ENCODE measurements at regions not wholly inside any gene's neighbourhood (a gene's known extent, or its start where the extent isn't known, plus 50 kb on each side); places are given as distances from the start of the nearest gene placed in this dataset.

DNA sequence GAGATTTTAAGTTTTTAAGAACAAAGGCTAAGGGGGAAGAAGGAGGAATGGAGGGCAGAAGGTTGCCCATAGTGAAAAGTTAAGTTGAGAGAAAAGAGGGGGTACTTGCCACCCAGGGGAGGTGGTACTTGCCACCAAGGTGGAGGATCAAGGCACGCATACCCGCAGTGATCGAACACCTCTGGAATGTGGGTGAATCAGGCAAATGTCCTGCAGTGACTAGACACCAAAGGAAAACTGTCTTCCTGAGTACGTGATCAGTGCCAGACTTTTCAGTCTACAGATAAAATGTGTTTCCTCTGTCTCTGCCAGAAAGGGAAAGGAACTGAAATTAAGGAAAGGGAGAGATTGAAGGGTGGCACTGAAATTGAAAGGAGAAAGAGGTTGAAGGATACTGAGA lies 2285.3 kb downstream of the TP53TG3F start:
- CTCF ChIA-PET, result no interaction called here
- no peak for TF ChIP-seq CTCF (IDR thresholded peaks at IDR 0.05; ENCODE audit: control extremely low read depth, extremely low read depth, low read depth, missing control alignments)
- POLR2A ChIA-PET, result no interaction called here
- DNase-seq (ENCODE audit: extremely low spot score), result no peak

DNA sequence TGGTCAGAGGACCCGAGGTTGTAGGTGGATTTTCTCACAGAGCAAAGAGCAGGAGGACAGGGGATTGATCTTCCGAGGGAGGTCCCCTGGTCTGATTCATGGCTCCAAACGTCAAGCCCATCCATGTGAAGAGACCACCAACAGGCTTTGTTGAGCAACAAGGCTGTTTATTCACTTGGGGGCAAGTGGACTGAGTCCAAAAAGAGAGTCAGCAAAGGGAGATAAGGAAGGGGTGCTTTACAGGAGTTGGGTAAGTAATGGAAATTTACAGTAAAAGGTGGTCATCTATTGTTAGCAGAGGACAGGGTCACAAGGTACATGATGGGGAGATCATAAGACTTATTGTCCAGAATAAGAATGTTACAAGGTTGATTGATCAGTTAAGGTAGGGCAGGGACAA lies 2285.8 kb downstream of the TP53TG3F start:
- ChIA-PET POLR2A (no interaction called here), CTCF (no interaction called here)
- no peak for DNase-seq (ENCODE audit: extremely low spot score)

DNA sequence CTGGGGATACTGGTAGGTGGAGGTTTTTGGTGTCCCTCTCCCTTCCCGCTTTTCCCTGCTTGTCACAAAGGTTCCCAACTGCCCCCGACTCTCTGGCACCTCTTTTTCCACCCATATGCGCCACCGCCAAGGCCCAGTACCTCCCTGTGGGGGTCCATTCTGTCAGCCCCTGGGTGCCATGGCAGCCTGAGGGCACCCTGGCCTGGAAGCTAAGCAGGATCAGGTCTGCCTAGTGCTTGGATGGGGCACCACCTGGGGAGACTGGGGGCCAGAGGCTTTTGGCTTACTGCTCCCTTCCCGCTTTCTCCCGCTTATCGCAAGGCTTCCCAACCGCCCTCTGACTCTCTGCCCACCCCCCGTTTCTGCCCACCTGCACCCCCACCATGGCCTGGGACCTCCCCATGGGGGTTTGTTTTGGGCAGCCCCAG lies 2286.4 kb downstream of the TP53TG3F start:
- no peak for TF ChIP-seq CTCF (IDR thresholded peaks at IDR 0.05; ENCODE audit: control extremely low read depth, extremely low read depth, low read depth, missing control alignments)
- DNase-seq (ENCODE audit: extremely low spot score), result peak; percentile 6
- ChIA-PET POLR2A (no interaction called here), CTCF (no interaction called here)

More for the DNA sequence above, 2285.8 kb downstream of the TP53TG3F start:
- no peak for TF ChIP-seq CTCF (IDR thresholded peaks at IDR 0.05; ENCODE audit: control extremely low read depth, extremely low read depth, low read depth, missing control alignments)

DNA sequence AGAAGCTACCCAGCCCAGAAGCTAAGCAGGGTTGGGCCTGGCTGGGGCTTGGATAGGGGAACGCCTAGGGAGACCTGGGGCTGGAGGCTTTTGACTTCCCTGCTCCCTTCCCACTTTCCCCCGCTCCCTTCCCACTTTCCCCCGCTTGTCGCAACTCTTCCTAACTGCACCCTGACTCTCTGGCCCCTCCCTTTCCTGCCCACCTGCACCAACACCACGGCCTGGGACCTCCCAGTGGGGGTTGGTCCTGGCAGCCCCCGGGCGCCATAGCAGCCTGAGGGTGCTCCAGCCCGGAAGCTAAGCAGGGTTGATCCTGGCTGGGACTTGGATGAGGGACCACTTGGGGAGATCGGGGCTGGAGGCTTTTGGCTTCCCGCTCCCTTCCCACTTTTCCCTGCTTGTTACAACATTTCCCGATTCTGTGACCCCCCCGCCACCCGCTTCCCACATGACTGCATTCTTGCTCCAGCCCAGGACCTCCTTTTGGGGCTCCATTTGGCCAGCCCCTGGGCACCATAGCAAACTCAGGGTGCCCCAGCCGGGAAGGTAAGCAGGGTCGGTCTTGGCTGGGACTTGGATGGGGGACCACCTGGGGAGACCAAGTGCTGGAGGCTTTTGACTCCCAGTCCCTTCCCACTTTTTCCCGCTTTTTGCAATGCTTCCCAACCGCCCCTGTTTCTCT lies 2287.0 kb downstream of the TP53TG3F start:
- TF ChIP-seq CTCF (IDR thresholded peaks at IDR 0.05; ENCODE audit: control extremely low read depth, extremely low read depth, low read depth, missing control alignments), result no peak
- ChIA-PET POLR2A (no interaction called here), CTCF (no interaction called here)
- peak; percentile 8 for DNase-seq (ENCODE audit: extremely low spot score)

DNA sequence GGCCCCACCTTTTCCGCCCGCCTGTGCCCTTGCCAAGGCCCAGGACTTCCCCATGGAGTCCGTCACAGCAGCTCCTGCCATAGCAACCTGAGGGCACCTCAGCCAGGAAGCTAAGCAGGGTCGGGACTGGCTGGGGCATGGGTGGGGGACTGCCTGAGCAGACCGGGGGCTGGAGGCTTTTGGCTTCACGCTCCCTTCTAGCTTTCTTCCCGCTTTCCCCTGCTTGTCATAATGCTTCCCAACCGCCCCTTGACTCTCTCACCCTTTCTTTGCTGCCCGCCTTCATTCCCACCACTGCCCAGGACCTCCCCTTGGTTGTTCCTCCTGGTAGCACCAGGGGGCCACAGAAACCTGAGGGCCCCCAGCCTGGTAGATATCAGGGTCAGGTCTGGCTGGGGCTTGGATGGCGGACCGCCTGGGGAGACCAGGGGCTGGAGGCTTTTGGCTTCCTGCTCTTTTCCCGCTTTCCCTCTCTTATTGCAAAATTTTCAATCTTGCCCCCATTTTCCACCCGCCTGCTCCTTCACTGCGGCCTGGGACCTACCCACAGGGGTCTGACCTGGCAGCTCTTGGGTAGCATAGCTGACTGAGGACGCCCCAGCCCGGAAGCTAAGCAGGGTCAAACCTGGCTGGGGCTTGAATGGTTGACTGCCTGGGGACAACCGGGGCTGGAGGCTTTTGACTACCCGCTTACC lies 2287.7 kb downstream of the TP53TG3F start:
- CTCF ChIA-PET, result no interaction called here
- no peak for TF ChIP-seq CTCF (IDR thresholded peaks at IDR 0.05; ENCODE audit: control extremely low read depth, extremely low read depth, low read depth, missing control alignments)
- POLR2A ChIA-PET, result no interaction called here
- no peak for DNase-seq (ENCODE audit: extremely low spot score)

GRCh38 chr16:35747658-35748455 lies 2288.4 kb downstream of the TP53TG3F start:
- ChIA-PET CTCF (no interaction called here), POLR2A (no interaction called here)
- TF ChIP-seq CTCF (IDR thresholded peaks at IDR 0.05; ENCODE audit: control extremely low read depth, extremely low read depth, low read depth, missing control alignments), result no peak
- DNase-seq (ENCODE audit: extremely low spot score), result peak; percentile 6
